ENCODE measurements at regions not wholly inside any gene's neighbourhood (a gene's known extent, or its start where the extent isn't known, plus 50 kb on each side); places are given as distances from the start of the nearest gene placed in this dataset.

DNA sequence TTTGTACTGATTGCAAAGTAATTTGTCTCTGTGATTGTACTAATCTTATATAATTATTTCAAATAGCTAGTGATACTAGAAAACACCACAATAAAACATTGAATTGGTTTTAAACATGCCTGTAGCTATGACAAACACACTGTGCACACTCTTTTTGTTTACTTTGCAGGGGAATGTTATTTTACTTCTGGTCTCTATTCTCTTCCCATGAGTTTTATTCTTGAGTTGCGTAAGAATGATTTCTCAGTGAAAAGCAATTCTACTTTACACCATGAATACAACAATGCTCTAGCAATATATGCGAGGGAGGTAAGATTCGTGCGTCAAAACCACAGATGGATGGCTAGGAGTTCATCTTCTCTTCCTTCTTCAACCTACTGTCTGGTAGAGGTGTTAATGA lies 68.4 kb upstream of the PHACTR1 start:
- CTCF ChIA-PET (ENCODE audit: unreplicated experiment), result no interaction called here
- POLR2A ChIA-PET, result interaction anchor here (0.5 to 0.6 kb wide), 2 partner anchors 911 to 1685 kb away, joined by 3 read pairs; no protein-coding TSS in a partner anchor
- intact Hi-C loops (cut with micrococcal nuclease; ENCODE audit: unreplicated experiment), result no loop called here

DNA sequence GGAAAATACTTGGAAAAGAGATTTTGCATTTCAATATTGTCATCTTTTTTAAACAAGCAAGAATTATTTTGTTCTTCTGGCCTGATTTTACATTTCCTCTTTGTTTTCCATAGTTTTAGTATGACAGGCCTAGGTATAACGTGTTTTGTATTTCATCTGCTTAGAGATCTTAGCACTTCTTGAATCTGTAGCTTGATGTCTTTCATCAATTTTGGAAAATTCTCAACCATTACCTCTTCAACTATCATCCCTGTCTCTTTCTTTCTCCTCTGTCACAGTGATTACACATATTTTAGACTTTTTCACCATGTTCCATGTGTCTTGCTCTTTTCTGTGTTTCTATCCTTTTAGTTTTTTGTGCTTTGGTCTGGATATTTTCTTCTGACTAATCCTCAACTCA lies 67.2 kb upstream of the PHACTR1 start:
- no peaks in the 10 kb centered on the region for H4K20me1 ChIP-seq (ENCODE audit: insufficient read depth, low read length)
- no peaks in the 10 kb centered on the region for H3K9me3 ChIP-seq (ENCODE audit: low read length)
- H3K4me1 ChIP-seq (ENCODE audit: insufficient read depth, low read length, poor library complexity, severe bottlenecking), result no peaks in the 10 kb centered on the region
- POLR2A ChIA-PET, result no interaction called here
- CTCF ChIA-PET (ENCODE audit: unreplicated experiment), result no interaction called here
- no peak for TF ChIP-seq EZH2phosphoT487 (IDR thresholded peaks at IDR 0.05; ENCODE audit: borderline replicate concordance, low read depth, low read length)
- TF ChIP-seq CTCF (conservative IDR thresholded peaks at IDR 0.05; ENCODE audit: low read length), result no peak
- no peaks in the 10 kb centered on the region for H3K36me3 ChIP-seq (ENCODE audit: insufficient read depth, low read length)
- H3K4me3 ChIP-seq (ENCODE audit: low read depth, low read length, poor library complexity, severe bottlenecking), result no peak overlapping the region
- no peaks in the 10 kb centered on the region for H3K9me2 ChIP-seq (ENCODE audit: insufficient read depth, low read length)
- DNase-seq (ENCODE audit: low spot score), result no peak
- BruUV-seq (replicated peaks), result no TSS peak
- no peak overlapping the region for H3K27ac ChIP-seq (ENCODE audit: low read depth, low read length, poor library complexity, severe bottlenecking)
- no peaks in the 10 kb centered on the region for H3K79me2 ChIP-seq (ENCODE audit: insufficient read depth, low read depth, low read length)
- H2AFZ ChIP-seq (ENCODE audit: low read length), result no peak overlapping the region
- no peak overlapping the region for H3K4me2 ChIP-seq (ENCODE audit: low read length)
- intact Hi-C loops (cut with micrococcal nuclease; ENCODE audit: unreplicated experiment), result no loop called here

More for the DNA sequence above, 68.4 kb upstream of the PHACTR1 start:
- DNase-seq (ENCODE audit: low spot score), result no peak
- no peak for TF ChIP-seq CTCF (conservative IDR thresholded peaks at IDR 0.05; ENCODE audit: low read length)
- TF ChIP-seq EZH2phosphoT487 (IDR thresholded peaks at IDR 0.05; ENCODE audit: borderline replicate concordance, low read depth, low read length), result no peak
- Histone ChIP-seq H3K4me3 (ENCODE audit: low read depth, low read length, poor library complexity, severe bottlenecking) (no peak overlapping the region), H3K9me3 (ENCODE audit: low read length) (no peaks in the 10 kb centered on the region), H3K4me1 (ENCODE audit: insufficient read depth, low read length, poor library complexity, severe bottlenecking) (no peaks in the 10 kb centered on the region), H4K20me1 (ENCODE audit: insufficient read depth, low read length) (no peaks in the 10 kb centered on the region), H2AFZ (ENCODE audit: low read length) (no peak overlapping the region), H3K9me2 (ENCODE audit: insufficient read depth, low read length) (no peaks in the 10 kb centered on the region), H3K36me3 (ENCODE audit: insufficient read depth, low read length) (no peaks in the 10 kb centered on the region), H3K4me2 (ENCODE audit: low read length) (no peak overlapping the region), H3K79me2 (ENCODE audit: insufficient read depth, low read depth, low read length) (no peaks in the 10 kb centered on the region), H3K27ac (ENCODE audit: low read depth, low read length, poor library complexity, severe bottlenecking) (no peak overlapping the region)
- no TSS peak for BruUV-seq (replicated peaks)

GRCh38 chr6:12653486-12653885 lies 63.1 kb upstream of the PHACTR1 start:
- intact Hi-C loops (cut with micrococcal nuclease; ENCODE audit: unreplicated experiment), result no loop called here
- Histone ChIP-seq H3K4me3 (ENCODE audit: low read depth, low read length, poor library complexity, severe bottlenecking) (no peak overlapping the region), H3K36me3 (ENCODE audit: insufficient read depth, low read length) (no peaks in the 10 kb centered on the region), H3K9me3 (ENCODE audit: low read length) (no peaks in the 10 kb centered on the region), H3K79me2 (ENCODE audit: insufficient read depth, low read depth, low read length) (no peaks in the 10 kb centered on the region), H3K9me2 (ENCODE audit: insufficient read depth, low read length) (no peaks in the 10 kb centered on the region), H2AFZ (ENCODE audit: low read length) (no peak overlapping the region), H3K4me2 (ENCODE audit: low read length) (no peak overlapping the region), H3K4me1 (ENCODE audit: insufficient read depth, low read length, poor library complexity, severe bottlenecking) (no peaks in the 10 kb centered on the region), H4K20me1 (ENCODE audit: insufficient read depth, low read length) (no peaks in the 10 kb centered on the region), H3K27ac (ENCODE audit: low read depth, low read length, poor library complexity, severe bottlenecking) (no peak overlapping the region)
- BruUV-seq (replicated peaks), result no TSS peak
- POLR2A ChIA-PET, result no interaction called here
- CTCF ChIA-PET (ENCODE audit: unreplicated experiment), result no interaction called here
- no peak for DNase-seq (ENCODE audit: low spot score)
- no peak for TF ChIP-seq EZH2phosphoT487 (IDR thresholded peaks at IDR 0.05; ENCODE audit: borderline replicate concordance, low read depth, low read length)
- no peak for TF ChIP-seq CTCF (conservative IDR thresholded peaks at IDR 0.05; ENCODE audit: low read length)

All from OCI-LY7 (cell line).